H54 (cell line): ENCODE measurements at regions not wholly inside any gene's neighbourhood (a gene's known extent, or its start where the extent isn't known, plus 50 kb on each side); places are given as distances from the start of the nearest gene placed in this dataset.
A peak's percentile ranks its signal among the peaks of the same experiment; 100 is the strongest.

Source experiments
- DNase-seq: peaks from one replicate; pipeline ENCODE4 v3.0.0; 2011; ENCODE audit warnings: low spot score, mixed read lengths; ENCODE audit not compliant: insufficient read length
- FAIRE-seq: peaks from 3 replicates; lab custom pipeline; 2011; peaks lifted over from hg19 to GRCh38; lab: Jason Lieb, UNC
- POLR2A ChIP-seq: IDR thresholded peaks from 2 replicates; pipeline ENCODE4 v1.6.1; 2011; ENCODE audit warnings: low read depth, mild to moderate bottlenecking, low read length

DNA sequence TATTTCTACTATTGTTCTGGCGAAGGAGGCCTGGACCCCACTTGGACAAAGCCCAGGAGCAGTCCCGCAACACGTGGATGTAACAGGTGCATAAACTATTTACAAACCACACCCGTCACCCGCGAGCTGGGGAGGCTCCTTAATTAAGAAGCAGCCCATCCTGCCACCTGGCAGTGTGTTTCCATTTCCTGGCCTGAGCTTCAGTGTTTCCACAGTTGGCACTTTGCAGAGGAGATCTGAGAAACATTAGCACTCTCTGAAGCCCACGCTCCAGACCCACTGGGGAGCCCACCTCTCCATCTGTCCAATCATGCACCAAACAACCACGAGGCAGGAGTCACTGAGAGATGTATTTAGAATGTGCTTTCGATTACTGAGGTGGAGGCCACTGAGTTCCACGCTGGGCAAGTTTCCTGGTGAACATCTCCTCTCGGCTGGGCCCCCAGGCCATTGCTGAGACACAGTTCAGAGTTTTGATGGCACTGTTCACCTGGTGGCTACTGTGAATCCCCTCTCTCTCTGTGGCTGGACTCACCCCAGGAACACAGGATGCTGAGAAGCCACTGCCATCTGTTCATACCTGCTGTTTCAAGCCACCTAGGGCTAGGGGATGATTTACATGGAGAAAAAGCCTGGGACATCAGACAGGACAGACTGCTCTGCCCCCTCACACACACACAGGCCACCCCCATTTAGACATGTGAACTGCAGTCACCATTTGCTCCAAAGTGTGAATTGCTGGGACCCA, 129.1 kb downstream of the AIPL1 start:
- no peak for DNase-seq
- no peak for TF ChIP-seq POLR2A
- no peak for FAIRE-seq

DNA sequence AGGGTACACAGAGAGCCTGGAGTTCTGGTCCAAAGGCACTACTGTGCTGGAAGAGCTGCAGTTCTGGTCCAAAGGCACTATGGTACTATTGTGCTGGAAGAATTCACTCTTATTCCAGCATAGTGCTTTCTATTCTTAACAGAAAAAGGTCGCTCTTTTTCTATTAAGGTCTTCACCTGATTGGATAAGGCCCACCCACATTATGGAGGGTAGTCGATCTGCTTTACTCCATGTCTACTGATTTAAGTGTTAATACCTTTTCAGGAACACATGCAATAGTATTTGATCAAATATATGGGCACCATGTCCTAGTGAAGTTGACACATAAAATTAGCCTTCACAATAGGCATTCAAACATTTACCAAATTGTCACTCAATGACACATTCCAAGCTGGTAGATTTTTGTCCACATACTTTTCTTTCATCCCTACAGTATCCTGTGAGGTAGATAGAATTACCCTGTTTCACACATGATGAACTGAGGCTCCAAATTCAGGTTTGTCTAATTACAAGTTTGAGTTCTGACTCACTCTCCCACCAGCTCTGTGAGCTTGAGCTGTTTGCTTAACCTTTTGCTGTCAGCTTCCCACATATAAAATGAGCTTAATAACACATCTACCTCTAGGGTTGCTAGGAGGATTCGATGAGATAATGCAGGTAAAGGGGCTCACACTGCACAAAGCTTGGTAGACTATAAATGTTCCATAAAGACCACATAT, 129.9 kb downstream of the AIPL1 start:
- no peak for DNase-seq
- no peak for TF ChIP-seq POLR2A
- FAIRE-seq: no peak

DNA sequence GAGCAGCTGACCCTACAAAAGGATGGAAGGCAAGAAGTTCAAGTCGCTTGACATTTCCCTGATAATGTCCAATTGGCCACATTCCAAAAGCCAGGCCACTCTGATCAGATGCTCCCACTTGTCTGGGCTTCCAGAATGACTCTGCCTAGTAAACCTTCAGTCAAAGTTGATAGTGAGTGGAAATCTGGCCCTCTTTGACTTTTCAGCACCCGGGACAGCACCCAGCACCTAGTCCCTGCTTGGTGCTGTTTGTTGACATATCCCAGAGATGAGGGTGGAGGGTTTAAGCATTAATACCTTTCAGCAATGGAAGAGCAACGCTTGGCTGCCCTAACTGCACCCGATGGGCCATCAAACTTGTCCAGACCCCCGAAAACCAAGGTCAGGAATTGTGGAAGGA, 131.3 kb downstream of the AIPL1 start:
- TF ChIP-seq POLR2A: no peak
- FAIRE-seq: no peak
- DNase-seq: peak; percentile 26

DNA sequence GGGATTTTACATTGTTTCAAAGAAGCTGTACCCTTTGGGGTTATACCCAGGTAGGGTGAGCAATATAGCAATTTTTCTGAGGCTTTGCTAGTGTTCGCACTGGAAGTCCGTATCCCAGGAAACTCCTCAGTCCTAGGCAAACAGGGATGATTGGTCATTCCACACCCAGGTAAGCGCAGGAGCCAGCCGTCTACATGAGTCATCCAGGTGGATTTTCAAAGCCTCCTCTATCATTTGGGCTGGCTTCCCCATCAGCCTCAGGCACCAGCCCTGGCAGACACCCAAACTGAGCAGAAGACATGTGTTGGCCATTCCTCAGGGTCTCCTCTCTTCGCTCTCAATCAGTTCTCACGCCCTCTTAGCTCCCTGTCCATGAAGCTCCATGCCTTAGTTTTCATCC, 135.6 kb downstream of the AIPL1 start:
- no peak for TF ChIP-seq POLR2A
- DNase-seq (no peak), FAIRE-seq (no peak)

DNA sequence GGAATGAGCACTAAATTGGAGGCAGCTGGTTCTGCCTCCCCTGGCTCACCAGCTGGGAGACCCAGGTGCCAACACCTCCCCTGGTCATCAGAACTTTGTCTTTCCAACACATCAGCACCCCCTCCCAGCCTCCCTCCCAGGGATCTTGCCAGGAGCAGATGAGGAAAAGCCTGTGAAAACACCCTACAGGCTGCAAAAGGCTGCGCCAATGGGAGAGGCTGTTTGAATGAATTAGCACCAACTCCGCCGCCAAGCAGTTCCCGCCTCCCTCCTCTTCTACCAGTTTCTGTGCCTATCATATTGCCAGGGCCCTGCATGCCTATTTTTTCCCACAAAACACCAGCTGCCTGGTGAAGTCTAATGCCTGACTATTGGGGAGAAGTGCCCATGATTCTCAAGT, 137.0 kb downstream of the AIPL1 start:
- DNase-seq (no peak), FAIRE-seq (no peak)
- TF ChIP-seq POLR2A: no peak

DNA sequence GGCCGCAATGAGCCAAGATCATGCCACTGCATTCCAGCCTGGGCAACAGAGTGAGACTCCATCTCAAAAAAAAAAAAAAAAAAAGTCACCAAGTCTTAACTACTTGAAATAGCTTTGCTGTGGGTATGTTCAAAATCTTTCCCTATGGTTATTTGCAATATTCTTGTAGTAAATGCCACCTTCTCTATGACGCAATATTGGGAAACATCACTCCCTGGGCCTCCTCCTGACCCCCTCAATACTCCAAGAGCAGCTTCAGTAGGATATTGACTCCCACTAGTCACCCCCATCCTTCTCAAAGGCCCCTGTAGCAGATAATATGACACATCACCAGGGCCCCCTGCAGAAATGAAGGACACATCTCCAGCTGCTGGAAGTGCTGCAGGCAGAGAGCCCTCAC, 137.8 kb downstream of the AIPL1 start:
- FAIRE-seq: no peak
- DNase-seq: no peak
- TF ChIP-seq POLR2A: no peak

DNA sequence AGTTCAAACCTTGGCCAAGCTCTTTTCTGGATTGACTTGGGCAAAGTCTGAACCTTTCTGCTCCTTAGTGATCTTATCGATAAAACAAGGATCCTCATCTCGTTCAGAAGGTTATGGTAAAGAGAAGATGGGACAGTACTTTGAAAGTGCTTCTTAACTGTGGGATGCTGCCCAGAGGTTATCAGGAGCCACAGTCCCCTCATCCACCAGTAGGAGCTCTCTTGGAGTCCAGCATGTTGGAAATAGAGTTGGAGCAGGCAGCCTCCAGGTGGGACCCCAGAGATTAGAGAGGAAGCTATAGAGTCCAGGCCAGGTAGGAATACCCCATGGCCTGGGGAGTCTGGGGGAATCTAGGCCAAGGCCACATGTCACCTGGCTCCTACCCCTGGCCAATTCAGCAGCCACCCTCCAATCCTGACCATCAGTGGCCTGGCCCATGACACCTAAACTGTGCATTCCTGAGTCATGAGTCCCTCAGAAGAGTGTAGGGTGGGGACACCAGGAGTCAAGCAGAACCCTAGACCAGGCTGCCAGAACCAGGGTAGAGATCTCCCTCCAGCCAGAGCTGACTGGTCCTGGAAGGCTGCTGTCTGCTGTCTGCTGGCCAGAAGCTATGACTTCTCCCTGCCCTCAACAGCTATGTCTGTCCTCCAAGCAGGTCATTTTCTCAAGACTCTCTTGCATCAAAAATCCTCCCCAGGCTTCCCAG, 144.3 kb downstream of the AIPL1 start:
- FAIRE-seq: no peak
- DNase-seq: no peak
- no peak for TF ChIP-seq POLR2A

DNA sequence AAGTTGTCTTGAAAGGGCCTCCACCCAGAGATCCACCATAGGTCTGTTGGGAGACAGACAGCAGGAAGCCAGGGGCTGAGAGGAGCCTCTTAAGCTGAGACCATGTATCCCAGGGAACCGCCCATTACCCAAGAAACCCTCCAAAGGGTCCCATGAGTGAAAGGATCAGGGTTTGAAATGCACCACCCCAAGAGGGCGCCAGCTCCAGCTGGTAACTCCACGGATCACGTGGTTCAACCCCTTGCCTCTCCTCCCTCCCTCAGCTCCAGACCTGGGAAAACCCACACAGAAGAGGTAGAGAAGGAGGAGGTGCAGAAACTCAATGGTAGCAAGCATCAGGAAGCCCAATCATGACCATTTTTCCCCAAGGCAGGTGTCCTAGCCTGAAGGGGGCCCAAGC, 148.7 kb downstream of the AIPL1 start:
- no peak for TF ChIP-seq POLR2A
- FAIRE-seq: no peak
- DNase-seq: no peak

DNA sequence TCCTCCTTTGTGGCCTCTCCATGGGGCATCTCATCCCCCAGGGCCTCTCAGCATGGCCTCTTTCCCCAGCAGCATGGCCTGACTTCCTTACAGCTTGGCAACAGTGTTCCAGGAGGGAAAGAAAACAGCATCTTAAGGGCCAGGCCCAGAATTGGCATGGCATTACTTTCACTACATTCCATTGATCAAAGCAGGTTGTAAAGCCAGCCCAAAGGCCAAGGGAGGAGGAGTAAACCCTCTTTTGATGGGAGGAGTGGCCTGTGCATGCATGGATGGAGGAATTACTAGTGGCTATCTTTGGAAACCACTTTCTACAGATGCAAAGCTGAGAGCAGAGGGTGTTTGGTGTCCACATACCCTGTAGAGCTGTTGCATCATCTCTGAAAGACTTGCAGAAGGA, 149.4 kb downstream of the AIPL1 start:
- TF ChIP-seq POLR2A: no peak
- FAIRE-seq (no peak), DNase-seq (no peak)

DNA sequence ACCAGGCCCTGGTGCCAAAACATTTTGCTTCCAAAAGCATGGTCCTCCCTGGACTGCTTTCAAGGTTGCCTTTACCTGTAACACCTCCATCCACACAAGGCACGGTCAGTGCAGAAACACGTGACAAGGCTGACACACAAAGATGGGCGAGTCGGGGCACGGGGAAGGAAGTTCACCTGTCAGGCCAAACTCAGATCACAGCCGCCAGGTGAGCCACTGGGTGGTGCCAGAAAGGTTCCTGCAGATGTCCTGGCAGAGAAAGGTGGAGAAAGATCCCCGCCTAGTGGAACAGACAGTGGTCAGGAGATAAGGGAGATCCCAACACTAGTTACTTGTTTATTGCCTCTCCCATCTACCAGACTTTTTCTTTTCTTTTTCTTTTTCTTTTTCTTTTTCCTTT, 155.3 kb downstream of the AIPL1 start:
- FAIRE-seq: no peak
- DNase-seq: no peak
- no peak for TF ChIP-seq POLR2A

DNA sequence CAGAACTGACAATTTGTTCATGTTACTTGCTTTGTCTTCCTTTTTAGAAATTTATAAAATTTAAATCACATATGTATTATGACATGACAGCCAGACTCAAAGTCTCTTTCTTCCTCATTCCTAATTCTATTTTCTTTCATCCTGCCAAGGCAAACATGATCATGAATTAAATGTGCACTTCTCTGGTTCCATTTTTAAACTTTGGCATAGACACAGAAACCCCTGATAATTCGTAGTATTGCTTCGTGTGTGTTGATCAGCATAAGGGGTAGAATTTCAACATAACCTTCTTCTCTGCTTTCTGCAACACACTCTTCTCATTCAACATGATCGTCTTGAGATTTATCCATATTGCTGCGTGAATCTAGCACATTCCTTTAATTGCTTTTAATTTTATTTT, 156.5 kb downstream of the AIPL1 start:
- no peak for FAIRE-seq
- no peak for TF ChIP-seq POLR2A
- no peak for DNase-seq

DNA sequence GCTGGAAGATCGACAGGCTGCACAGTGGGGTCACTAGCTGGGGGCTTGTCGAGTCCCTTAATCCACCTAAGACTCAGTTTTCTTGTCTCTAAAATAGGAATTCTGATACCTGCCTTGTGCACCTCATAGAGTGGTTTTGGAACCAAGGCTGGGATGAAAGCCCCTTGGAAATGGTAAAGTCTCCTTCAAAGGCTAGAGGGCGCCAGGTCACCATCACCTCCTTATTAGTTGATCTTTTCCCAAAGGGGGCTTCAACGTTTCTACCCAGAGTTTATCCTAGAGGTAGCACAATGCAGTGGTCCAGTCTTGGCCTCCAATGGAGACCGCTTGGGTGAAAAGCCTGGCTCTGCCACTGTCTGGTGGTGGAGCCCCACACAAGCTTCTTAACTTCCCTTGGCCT, 158.2 kb downstream of the AIPL1 start:
- no peak for FAIRE-seq
- no peak for DNase-seq
- no peak for TF ChIP-seq POLR2A

DNA sequence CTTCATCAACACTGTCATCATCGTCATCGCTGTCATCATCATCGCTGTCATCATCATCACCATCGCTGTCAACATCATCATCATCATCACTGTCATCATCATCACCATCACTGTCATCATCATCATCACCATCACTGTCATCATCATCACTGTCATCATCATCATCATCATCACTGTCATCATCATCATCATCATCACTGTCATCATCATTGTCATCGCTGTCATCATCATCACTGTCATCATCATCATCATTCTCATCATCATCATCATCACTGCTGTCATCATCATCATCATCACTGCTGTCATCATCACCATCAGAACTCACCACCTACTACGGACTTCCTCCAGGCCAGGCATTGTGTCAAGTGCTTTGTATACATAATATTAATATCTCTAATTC, 160.6 kb downstream of the AIPL1 start:
- no peak for FAIRE-seq
- no peak for TF ChIP-seq POLR2A
- DNase-seq: no peak

DNA sequence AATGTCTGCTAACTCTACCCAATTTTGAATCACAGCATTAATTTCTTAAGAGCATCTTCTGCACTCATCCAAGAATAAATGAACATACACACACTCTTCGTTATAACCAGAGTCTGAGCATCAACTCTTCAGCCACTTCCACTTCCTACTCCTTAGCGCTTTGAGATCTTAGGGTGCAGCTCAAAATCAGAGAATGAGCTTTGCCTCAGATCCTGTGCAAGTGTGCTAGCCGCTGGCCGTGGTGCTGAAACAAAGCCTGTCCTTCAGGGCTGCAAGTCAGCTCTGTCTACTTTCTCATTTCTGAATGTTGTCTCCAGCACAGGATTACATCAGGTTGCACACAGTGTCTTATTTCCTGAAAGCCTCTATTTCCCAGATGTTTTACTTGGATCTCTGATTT, 165.4 kb downstream of the AIPL1 start:
- TF ChIP-seq POLR2A: no peak
- FAIRE-seq: no peak
- peak; percentile 30 for DNase-seq
